ENCODE measurements at regions not wholly inside any gene's neighbourhood (a gene's known extent, or its start where the extent isn't known, plus 50 kb on each side); places are given as distances from the start of the nearest gene placed in this dataset.

- no peaks in the 10 kb centered on the region; the same call in 2 of the 3 replicates for H3K36me3 Mint-ChIP-seq (ENCODE audit: low read depth)
- Histone ChIP-seq H3K79me2 (replicated peaks; ENCODE audit: insufficient read depth) (no peaks in the 10 kb centered on the region), H3K36me3 (ENCODE audit: insufficient read depth) (no peaks in the 10 kb centered on the region), H3K4me1 (ENCODE audit: insufficient read depth) (peaks cover 2% of the 10 kb centered on the region; the same call in 1 of the 2 replicates), H3K4me3 (no peak overlapping the region), H3F3A (replicated peaks; ENCODE audit: low read depth) (no peaks in the 10 kb centered on the region), H3K27me3 (ENCODE audit: insufficient read depth) (no peaks in the 10 kb centered on the region), H3K9me2 (ENCODE audit: insufficient read depth) (no peaks in the 10 kb centered on the region), H3K27ac (ENCODE audit: low read depth) (no peak overlapping the region), H4K20me1 (replicated peaks; ENCODE audit: insufficient read depth) (no peaks in the 10 kb centered on the region), H3K4me2 (no peak overlapping the region), H2AFZ (no peak overlapping the region)
- ATAC-seq (no peak), DNase-seq (ENCODE audit: low spot score) (no peak)
- TF ChIP-seq JUNB (IDR thresholded peaks at IDR 0.05; ENCODE audit: unreplicated experiment), result no peak
- no peak for TF ChIP-seq ETS1 (IDR thresholded peaks at IDR 0.05)
- no peak for TF ChIP-seq REST (IDR thresholded peaks at IDR 0.05; ENCODE audit: unreplicated experiment)
- TF ChIP-seq EZH2 (IDR thresholded peaks at IDR 0.05; ENCODE audit: low read depth, unreplicated experiment), result no peak
- no peak for TF ChIP-seq EZH2phosphoT487 (IDR thresholded peaks at IDR 0.05; ENCODE audit: unreplicated experiment)
- no peak for TF ChIP-seq NANOG (IDR thresholded peaks at IDR 0.05; ENCODE audit: borderline replicate concordance)
- no peak for TF ChIP-seq CREB1 (CRISPR knock-in tag; IDR thresholded peaks at IDR 0.05; ENCODE audit: low read depth)
- H3K4me1 Mint-ChIP-seq, result peaks cover 14% of the 10 kb centered on the region
- no peak overlapping the region for H3K4me3 Mint-ChIP-seq
- H3K27ac Mint-ChIP-seq, result no peak overlapping the region
- H3K9me3 Mint-ChIP-seq, result no peaks in the 10 kb centered on the region
- H3K27me3 Mint-ChIP-seq (ENCODE audit: insufficient read depth, low read depth, poor library complexity), result peaks cover 18% of the 10 kb centered on the region
Measured at GRCh38 chr12:111025301-111025700, 104.9 kb upstream of the MYL2 start.

- Histone ChIP-seq H3K4me2 (no peak overlapping the region), H3F3A (replicated peaks; ENCODE audit: low read depth) (no peaks in the 10 kb centered on the region), H3K79me2 (replicated peaks; ENCODE audit: insufficient read depth) (no peaks in the 10 kb centered on the region), H3K27ac (ENCODE audit: low read depth) (no peak overlapping the region), H3K27me3 (ENCODE audit: insufficient read depth) (no peaks in the 10 kb centered on the region), H3K9me2 (ENCODE audit: insufficient read depth) (no peaks in the 10 kb centered on the region), H3K36me3 (ENCODE audit: insufficient read depth) (no peaks in the 10 kb centered on the region), H4K20me1 (replicated peaks; ENCODE audit: insufficient read depth) (no peaks in the 10 kb centered on the region), H3K4me3 (no peak overlapping the region), H3K4me1 (ENCODE audit: insufficient read depth) (no peaks in the 10 kb centered on the region), H2AFZ (no peak overlapping the region; the same call in 1 of the 2 replicates)
- Mint-ChIP-seq H3K27me3 (ENCODE audit: insufficient read depth, low read depth, poor library complexity) (peaks cover 21% of the 10 kb centered on the region), H3K27ac (no peak overlapping the region), H3K4me3 (no peak overlapping the region), H3K9me3 (no peaks in the 10 kb centered on the region), H3K4me1 (peaks cover 8% of the 10 kb centered on the region), H3K36me3 (ENCODE audit: low read depth) (no peaks in the 10 kb centered on the region; the same call in 2 of the 3 replicates)
- peak; percentile 78 to 95 for TF ChIP-seq CTCF (conservative IDR thresholded peaks at IDR 0.05; ENCODE audit: low read depth in 2 of 2)
- no peak for TF ChIP-seq POLR2AphosphoS5 (IDR thresholded peaks at IDR 0.05; ENCODE audit: low read depth)
- ATAC-seq (peak; percentile 98), DNase-seq (ENCODE audit: low spot score) (peak; percentile 88)
Measured at GRCh38 chr12:111024205-111024801, 103.9 kb upstream of the MYL2 start.
